ENCODE measurements at regions not wholly inside any gene's neighbourhood (a gene's known extent, or its start where the extent isn't known, plus 50 kb on each side); places are given as distances from the start of the nearest gene placed in this dataset.

DNA sequence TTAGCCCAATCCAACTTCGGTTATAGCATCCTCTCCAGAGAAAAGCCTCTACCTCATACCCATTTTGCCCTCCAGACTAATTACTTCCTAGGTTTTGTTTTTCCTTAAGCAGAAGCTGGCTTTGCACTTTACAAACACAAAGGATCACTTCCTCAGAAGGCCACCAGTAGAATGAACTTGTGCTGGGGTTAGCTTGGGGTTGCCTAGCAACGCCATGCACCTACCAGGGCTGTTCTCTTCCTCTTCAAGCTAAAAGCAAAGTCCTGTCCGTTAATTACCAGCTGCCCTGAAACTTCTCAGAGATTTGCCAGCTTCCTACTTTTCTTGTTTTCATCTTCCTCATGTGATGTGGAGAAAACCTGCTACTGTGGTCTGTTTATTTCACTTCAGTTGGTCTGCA is 132.0 kb upstream of the WWC1 start:
- Histone ChIP-seq H3K36me3 (ENCODE audit: insufficient read depth, low read length) (no peaks in the 10 kb centered on the region), H4K20me1 (ENCODE audit: insufficient read depth, low read length) (no peaks in the 10 kb centered on the region), H3K27me3 (ENCODE audit: insufficient read depth, low read length) (peaks cover 4% of the 10 kb centered on the region), H2AFZ (ENCODE audit: low read length) (no peak overlapping the region), H3K27ac (ENCODE audit: low read depth, low read length) (no peak overlapping the region), H3K4me3 (ENCODE audit: insufficient read depth, low read length) (no peak overlapping the region), H3K4me1 (ENCODE audit: insufficient read depth, low read length) (no peaks in the 10 kb centered on the region), H3K4me2 (ENCODE audit: insufficient read depth, low read length) (no peak overlapping the region), H3K9me3 (ENCODE audit: low read depth, low read length) (no peaks in the 10 kb centered on the region), H3K79me2 (ENCODE audit: insufficient read depth, low read length) (no peaks in the 10 kb centered on the region)
- no peak for DNase-seq (ENCODE audit: insufficient read length, low spot score, missing footprints)
- no peak for TF ChIP-seq CTCF (IDR thresholded peaks at IDR 0.05; ENCODE audit: extremely low read depth, low read depth, low read length)

DNA sequence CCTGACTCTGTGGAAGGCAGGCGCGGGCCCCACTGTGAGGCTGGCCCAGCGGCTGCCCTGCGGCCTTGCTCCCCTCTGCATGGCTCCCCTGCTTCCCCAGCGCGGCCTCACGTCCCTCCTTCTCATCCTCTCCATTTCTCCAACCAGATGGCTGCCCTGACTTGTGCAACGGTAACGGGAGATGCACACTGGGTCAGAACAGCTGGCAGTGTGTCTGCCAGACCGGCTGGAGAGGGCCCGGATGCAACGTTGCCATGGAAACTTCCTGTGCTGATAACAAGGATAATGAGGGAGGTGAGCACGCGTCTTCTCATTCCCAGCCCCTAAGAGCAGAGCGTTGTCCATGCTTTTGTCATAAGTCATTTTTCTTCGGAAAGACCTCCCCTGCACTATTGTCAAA is 129.0 kb upstream of the WWC1 start:
- Histone ChIP-seq H3K4me2 (ENCODE audit: insufficient read depth, low read length) (no peak overlapping the region), H3K4me1 (ENCODE audit: insufficient read depth, low read length) (no peaks in the 10 kb centered on the region), H4K20me1 (ENCODE audit: insufficient read depth, low read length) (no peaks in the 10 kb centered on the region), H3K4me3 (ENCODE audit: insufficient read depth, low read length) (no peak overlapping the region), H3K27ac (ENCODE audit: low read depth, low read length) (no peak overlapping the region), H3K9me3 (ENCODE audit: low read depth, low read length) (no peaks in the 10 kb centered on the region), H3K79me2 (ENCODE audit: insufficient read depth, low read length) (no peaks in the 10 kb centered on the region), H3K27me3 (ENCODE audit: insufficient read depth, low read length) (peaks cover 6% of the 10 kb centered on the region), H2AFZ (ENCODE audit: low read length) (no peak overlapping the region), H3K36me3 (ENCODE audit: insufficient read depth, low read length) (no peaks in the 10 kb centered on the region)
- no peak for DNase-seq (ENCODE audit: insufficient read length, low spot score, missing footprints)
- TF ChIP-seq CTCF (IDR thresholded peaks at IDR 0.05; ENCODE audit: extremely low read depth, low read depth, low read length): no peak

DNA sequence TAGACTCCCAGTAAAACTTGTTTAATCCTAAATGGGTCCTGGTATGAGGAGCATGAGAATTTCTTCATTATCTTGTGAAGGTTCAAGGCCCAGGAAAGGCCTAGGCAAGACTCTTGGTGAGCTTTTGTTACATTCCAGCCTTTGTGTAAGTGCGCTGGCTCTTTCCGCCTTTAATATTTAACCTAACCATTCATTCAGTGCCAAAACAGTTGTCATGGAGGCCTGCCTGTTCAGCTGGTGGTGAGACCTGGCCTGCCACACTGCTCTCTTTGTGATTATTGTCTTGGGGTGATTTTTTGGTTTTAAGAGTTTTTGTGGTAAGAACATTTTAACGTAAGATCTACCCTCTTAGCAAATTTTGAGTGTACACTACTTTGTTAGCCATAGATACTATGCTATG is 127.5 kb upstream of the WWC1 start:
- Histone ChIP-seq H3K9me3 (ENCODE audit: low read depth, low read length) (no peaks in the 10 kb centered on the region), H3K4me1 (ENCODE audit: insufficient read depth, low read length) (no peaks in the 10 kb centered on the region), H3K4me2 (ENCODE audit: insufficient read depth, low read length) (no peak overlapping the region), H3K27me3 (ENCODE audit: insufficient read depth, low read length) (peaks cover 6% of the 10 kb centered on the region), H3K79me2 (ENCODE audit: insufficient read depth, low read length) (no peaks in the 10 kb centered on the region), H3K4me3 (ENCODE audit: insufficient read depth, low read length) (no peak overlapping the region), H4K20me1 (ENCODE audit: insufficient read depth, low read length) (no peaks in the 10 kb centered on the region), H3K36me3 (ENCODE audit: insufficient read depth, low read length) (no peaks in the 10 kb centered on the region), H3K27ac (ENCODE audit: low read depth, low read length) (no peak overlapping the region), H2AFZ (ENCODE audit: low read length) (no peak overlapping the region)
- no peak for DNase-seq (ENCODE audit: insufficient read length, low spot score, missing footprints)
- no peak for TF ChIP-seq CTCF (IDR thresholded peaks at IDR 0.05; ENCODE audit: extremely low read depth, low read depth, low read length)

GRCh38 chr5:168165221-168165914 is 126.1 kb upstream of the WWC1 start:
- no peaks in the 10 kb centered on the region for H3K4me1 ChIP-seq (ENCODE audit: insufficient read depth, low read length)
- H2AFZ ChIP-seq (ENCODE audit: low read length): no peak overlapping the region
- peaks cover 3% of the 10 kb centered on the region for H3K27me3 ChIP-seq (ENCODE audit: insufficient read depth, low read length)
- DNase-seq (ENCODE audit: insufficient read length, low spot score, missing footprints): no peak
- H3K27ac ChIP-seq (ENCODE audit: low read depth, low read length): no peak overlapping the region
- TF ChIP-seq CTCF (IDR thresholded peaks at IDR 0.05; ENCODE audit: extremely low read depth, low read depth, low read length): no peak
- H3K9me3 ChIP-seq (ENCODE audit: low read depth, low read length): no peaks in the 10 kb centered on the region
- H3K4me2 ChIP-seq (ENCODE audit: insufficient read depth, low read length): no peak overlapping the region
- H3K36me3 ChIP-seq (ENCODE audit: insufficient read depth, low read length): no peaks in the 10 kb centered on the region
- H4K20me1 ChIP-seq (ENCODE audit: insufficient read depth, low read length): no peaks in the 10 kb centered on the region
- H3K79me2 ChIP-seq (ENCODE audit: insufficient read depth, low read length): no peaks in the 10 kb centered on the region
- H3K4me3 ChIP-seq (ENCODE audit: insufficient read depth, low read length): no peak overlapping the region
